Spleen (tissue), 11 donors: ENCODE measurements at regions not wholly inside any gene's neighbourhood (a gene's known extent, or its start where the extent isn't known, plus 50 kb on each side); places are given as distances from the start of the nearest gene placed in this dataset.
"Not testable (repeated sequence)": the region's sequence is repeated elsewhere in the genome, so short reads cannot be mapped to it uniquely, and the experiment has no call there.

ENCODE experiments used
- DNase-seq: peaks from one replicate; pipeline ENCODE4 v3.0.0-alpha.2; 2020
- H3K27ac ChIP-seq, 8 donors: fragments of 200-600 bp; sonication (generic) in 7 of 8; 1 replicate in 4 of 8; 2 replicates in 4 of 8; pipeline versions ENCODE4 v1.5.0 to v1.8.0; 2016 to 2021; ENCODE audit warnings: inconsistent platforms in 4 of 8, mild to moderate bottlenecking in 4 of 8, moderate library complexity in 1 of 8
- H3K27me3 ChIP-seq, 7 donors: fragments of 200-600 bp; sonication (generic) in 6 of 7; replicated peaks in 1 of 7; 1 replicate in 4 of 7; 2 replicates in 3 of 7; pipeline versions ENCODE4 v1.5.0 to v1.8.0; 2016 to 2021; ENCODE audit warnings: inconsistent platforms in 3 of 7, mild to moderate bottlenecking in 1 of 7
- H3K36me3 ChIP-seq, 6 donors: fragments of 200-600 bp; sonication (generic) in 5 of 6; 1 replicate in 4 of 6; 2 replicates in 2 of 6; pipeline versions ENCODE4 v1.5.0 to v1.8.0; 2016 to 2021; ENCODE audit warnings: inconsistent platforms in 2 of 6
- H3K4me1 ChIP-seq, 6 donors: fragments of 200-600 bp; sonication (generic) in 5 of 6; 1 replicate in 3 of 6; 2 replicates in 3 of 6; pipeline versions ENCODE4 v1.5.0 to v1.8.0; 2016 to 2021; ENCODE audit warnings: inconsistent platforms in 3 of 6
- H3K4me3 ChIP-seq, 8 donors: fragments of 200-600 bp; sonication (generic) in 7 of 8; 1 replicate in 4 of 8; 2 replicates in 4 of 8; pipeline versions ENCODE4 v1.5.0 to v1.8.0; 2016 to 2021; ENCODE audit warnings: inconsistent platforms in 4 of 8, mild to moderate bottlenecking in 4 of 8, moderate library complexity in 2 of 8
- H3K9me3 ChIP-seq, 8 donors: fragments of 200-600 bp; sonication (generic) in 7 of 8; 1 replicate in 4 of 8; 2 replicates in 4 of 8; pipeline versions ENCODE4 v1.5.0 to v1.8.0; 2016 to 2021; ENCODE audit warnings: inconsistent platforms in 4 of 8
- POLR2A ChIP-seq, 3 donors: fragments of 450-650 bp; IDR thresholded peaks; one replicate each; pipeline ENCODE4 v1.5.1; 2017; ENCODE audit warnings: antibody characterized with exemption in 3 of 3, mild to moderate bottlenecking in 1 of 3
- POLR2AphosphoS5 ChIP-seq, 3 donors: sonication (generic); formaldehyde crosslinking; IDR thresholded peaks; one replicate each; pipeline ENCODE4 v1.5.1; 2017; ENCODE audit warnings: antibody characterized with exemption in 3 of 3
- WGBS, 5 donors: extraction: QIAGEN DNeasy Blood & Tissue Kit in 3 of 5; methylation state at CpG; one replicate each; pipeline versions ENCODE4 v1.1.5 to v1.1.7; 2013 to 2018; 5-methylcytosine and 5-hydroxymethylcytosine counted together
- intact Hi-C: fragments of 100-400 bp; cut with DNase I; formaldehyde crosslinking; loops from one replicate; pipeline ENCODE4 v1.15.0; 2023; ENCODE audit warnings: low total_unique reads
- TF ChIP-seq, protein P1 (sequence below), 11 experiments: fragments of 200-600 bp in 7 of 11; fragments of 450-650 bp in 4 of 11; sonication (generic) in 4 of 11; IDR thresholded peaks in 8 of 11; conservative IDR thresholded peaks in 3 of 11; 1 replicate in 7 of 11; 2 replicates in 4 of 11; pipeline versions ENCODE4 v1.4.0 to v1.8.0; 2016 to 2021; ENCODE audit warnings: antibody characterized with exemption in 11 of 11, inconsistent platforms in 4 of 11, mild to moderate bottlenecking in 1 of 11
- donor health status: healthy with polysubstance abuse.
- donor health status: DM: no; HTN: no; CAD: no; lungs with moderate emphysema.
- donor health status: DM: no; HTN: no; CAD: no.
- donor health status: Bipolar disorder and iron deficiency.
- donor health status: healthy.
- donor health status: DM: no; HTN: no; CAD: no.
- donor health status: DM: yes; HTN: yes; CAD: no.

DNA sequence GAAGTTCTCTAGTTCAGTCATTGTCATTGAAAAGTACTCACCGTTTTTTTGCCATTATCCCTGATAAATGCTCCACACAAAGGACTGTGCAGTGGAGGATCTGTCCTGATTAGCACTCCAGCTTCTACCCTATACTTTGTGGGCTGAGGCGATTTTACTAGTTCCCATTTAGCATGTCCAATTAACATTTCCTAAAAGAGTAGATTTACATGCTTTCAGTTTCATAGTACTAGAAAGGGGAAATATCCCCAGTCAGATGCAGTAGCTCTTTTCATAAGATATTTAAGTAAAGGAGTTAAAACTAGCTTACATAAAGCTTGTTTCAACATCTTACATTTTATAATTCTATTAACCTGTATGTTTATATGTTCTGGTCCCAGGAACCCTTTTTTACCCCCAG is 144.9 kb upstream of the APOOL start:
- intact Hi-C loops: not testable (repeated sequence)
- 18 to 42% (median 29%) methylated on average over 1 of the region's 2 CpGs for WGBS, 5 donors

DNA sequence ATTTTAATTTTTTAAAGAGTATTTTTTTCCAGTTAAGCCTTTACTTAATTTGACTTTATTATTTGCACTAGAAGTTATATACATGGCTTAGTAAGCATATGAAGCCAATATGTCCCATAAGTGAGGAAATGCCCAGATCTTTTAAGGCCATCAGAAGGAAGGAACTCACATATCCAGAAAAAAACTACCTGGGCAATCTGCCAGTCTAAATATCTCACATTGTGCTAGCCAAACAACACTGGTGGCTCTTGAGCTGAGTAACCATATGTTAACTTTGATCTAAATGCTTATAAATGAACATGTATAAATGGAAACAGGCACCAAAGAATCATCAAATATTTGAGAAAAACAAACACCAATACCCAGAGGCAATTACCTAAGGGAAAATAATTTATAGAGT is 138.6 kb upstream of the APOOL start:
- TF ChIP-seq POLR2AphosphoS5 (IDR thresholded peaks at IDR 0.05) (no peak), POLR2A (IDR thresholded peaks at IDR 0.05) (no peak)
- TF ChIP-seq, protein P1, sequence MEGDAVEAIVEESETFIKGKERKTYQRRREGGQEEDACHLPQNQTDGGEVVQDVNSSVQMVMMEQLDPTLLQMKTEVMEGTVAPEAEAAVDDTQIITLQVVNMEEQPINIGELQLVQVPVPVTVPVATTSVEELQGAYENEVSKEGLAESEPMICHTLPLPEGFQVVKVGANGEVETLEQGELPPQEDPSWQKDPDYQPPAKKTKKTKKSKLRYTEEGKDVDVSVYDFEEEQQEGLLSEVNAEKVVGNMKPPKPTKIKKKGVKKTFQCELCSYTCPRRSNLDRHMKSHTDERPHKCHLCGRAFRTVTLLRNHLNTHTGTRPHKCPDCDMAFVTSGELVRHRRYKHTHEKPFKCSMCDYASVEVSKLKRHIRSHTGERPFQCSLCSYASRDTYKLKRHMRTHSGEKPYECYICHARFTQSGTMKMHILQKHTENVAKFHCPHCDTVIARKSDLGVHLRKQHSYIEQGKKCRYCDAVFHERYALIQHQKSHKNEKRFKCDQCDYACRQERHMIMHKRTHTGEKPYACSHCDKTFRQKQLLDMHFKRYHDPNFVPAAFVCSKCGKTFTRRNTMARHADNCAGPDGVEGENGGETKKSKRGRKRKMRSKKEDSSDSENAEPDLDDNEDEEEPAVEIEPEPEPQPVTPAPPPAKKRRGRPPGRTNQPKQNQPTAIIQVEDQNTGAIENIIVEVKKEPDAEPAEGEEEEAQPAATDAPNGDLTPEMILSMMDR (IDR thresholded peaks at IDR 0.05 in 8 of 11, conservative IDR thresholded peaks at IDR 0.05 in 3 of 11): no peak
- Histone ChIP-seq H3K27ac (no peak overlapping the region), H3K4me3 (no peak overlapping the region), H3K27me3 (no peaks in the 10 kb centered on the region), H3K4me1 (no peaks in the 10 kb centered on the region), H3K36me3 (no peaks in the 10 kb centered on the region), H3K9me3 (no peaks in the 10 kb centered on the region)
- no peak for DNase-seq
- intact Hi-C loops: no loop called here

More for the DNA sequence above, 144.9 kb upstream of the APOOL start:
- not testable (repeated sequence) for H3K9me3 ChIP-seq, H3K27me3 ChIP-seq, H3K4me3 ChIP-seq, H3K27ac ChIP-seq, H3K4me1 ChIP-seq, H3K36me3 ChIP-seq, DNase-seq

DNA sequence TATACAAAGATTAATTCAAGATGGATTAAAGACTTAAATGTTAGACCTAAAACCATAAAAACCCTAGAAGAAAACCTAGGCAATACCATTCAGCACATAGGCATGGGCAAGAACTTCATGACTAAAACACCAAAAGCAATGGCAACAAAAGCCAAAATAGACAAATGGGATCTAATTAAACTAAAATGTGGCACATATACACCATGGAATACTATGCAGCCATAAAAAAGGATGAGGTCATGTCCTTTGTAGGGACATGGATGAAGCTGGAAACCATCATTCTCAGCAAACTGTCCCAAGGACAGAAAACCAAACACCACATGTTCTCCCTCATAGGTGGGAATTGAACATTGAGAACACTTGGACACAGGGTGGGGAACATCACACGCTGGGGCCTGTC is 133.4 kb upstream of the APOOL start:
- WGBS, 5 donors: 72 to 95% (median 82%) methylated on average over 1 of the region's 1 CpG
- H3K27ac ChIP-seq, DNase-seq, H3K27me3 ChIP-seq, H3K4me3 ChIP-seq, H3K9me3 ChIP-seq, H3K4me1 ChIP-seq, intact Hi-C loops, H3K36me3 ChIP-seq: not testable (repeated sequence)

DNA sequence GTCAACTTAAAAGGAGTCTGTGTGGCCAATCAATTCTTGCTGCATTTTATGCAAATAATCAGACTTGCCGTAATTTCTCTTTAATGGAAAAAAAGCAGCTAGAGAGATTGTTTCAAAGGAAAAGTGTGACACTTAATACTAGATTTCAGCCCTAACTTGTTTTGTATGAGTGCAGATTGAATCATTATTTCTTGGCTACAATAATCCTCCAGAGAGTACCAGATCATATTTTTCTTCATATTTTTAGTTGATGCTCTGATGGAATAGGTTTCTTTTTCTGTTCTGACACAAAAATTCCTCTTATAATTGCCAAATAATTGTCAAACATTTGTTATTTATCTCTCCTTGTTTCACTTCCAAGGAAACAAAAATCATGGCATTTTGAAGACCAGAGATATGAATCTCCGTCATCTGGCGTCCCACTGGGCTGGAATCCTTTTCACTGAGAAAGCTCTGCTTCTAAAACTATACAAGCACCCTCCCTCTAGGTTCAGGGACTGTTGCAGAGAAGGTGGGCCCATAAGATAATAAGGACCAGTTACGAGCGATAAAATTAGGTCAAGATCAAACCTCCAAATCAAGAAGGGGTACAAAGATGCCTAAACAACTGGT is 131.4 kb upstream of the APOOL start:
- intact Hi-C loops, H3K36me3 ChIP-seq, H3K27me3 ChIP-seq, DNase-seq, H3K4me3 ChIP-seq, H3K27ac ChIP-seq, H3K9me3 ChIP-seq, H3K4me1 ChIP-seq: not testable (repeated sequence)
- 82 to 93% (median 87%) methylated on average over 5 of the region's 5 CpGs for WGBS, 5 donors

DNA sequence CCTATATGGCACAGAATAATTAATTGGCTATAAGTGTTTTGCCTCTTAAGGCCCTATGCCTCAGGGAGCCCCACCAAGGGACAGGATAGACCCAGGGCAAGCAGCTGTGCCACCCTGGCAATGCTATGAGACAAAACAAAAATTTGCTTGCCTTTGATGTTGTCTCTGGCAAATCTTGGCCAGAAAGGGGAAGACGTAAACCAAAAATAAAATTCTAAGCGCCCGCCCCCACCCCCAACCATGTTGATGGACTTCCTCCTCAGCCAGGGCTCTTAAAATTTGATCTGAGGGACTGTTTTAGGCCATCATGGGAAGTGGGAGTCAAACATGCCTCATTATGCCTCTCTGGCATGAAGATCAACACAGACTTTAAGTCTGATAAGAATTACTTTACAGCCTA is 130.5 kb upstream of the APOOL start:
- H3K36me3 ChIP-seq: no peaks in the 10 kb centered on the region
- DNase-seq: no peak
- no peak overlapping the region for H3K27ac ChIP-seq
- intact Hi-C loops: no loop called here
- H3K27me3 ChIP-seq: no peaks in the 10 kb centered on the region
- H3K4me1 ChIP-seq: no peaks in the 10 kb centered on the region
- WGBS, 5 donors: 39 to 63% (median 57%) methylated on average over 3 of the region's 3 CpGs
- TF ChIP-seq POLR2A (IDR thresholded peaks at IDR 0.05): no peak
- TF ChIP-seq, protein P1 (IDR thresholded peaks at IDR 0.05 in 8 of 11, conservative IDR thresholded peaks at IDR 0.05 in 3 of 11): no peak
- no peak overlapping the region for H3K4me3 ChIP-seq
- no peaks in the 10 kb centered on the region for H3K9me3 ChIP-seq

DNA sequence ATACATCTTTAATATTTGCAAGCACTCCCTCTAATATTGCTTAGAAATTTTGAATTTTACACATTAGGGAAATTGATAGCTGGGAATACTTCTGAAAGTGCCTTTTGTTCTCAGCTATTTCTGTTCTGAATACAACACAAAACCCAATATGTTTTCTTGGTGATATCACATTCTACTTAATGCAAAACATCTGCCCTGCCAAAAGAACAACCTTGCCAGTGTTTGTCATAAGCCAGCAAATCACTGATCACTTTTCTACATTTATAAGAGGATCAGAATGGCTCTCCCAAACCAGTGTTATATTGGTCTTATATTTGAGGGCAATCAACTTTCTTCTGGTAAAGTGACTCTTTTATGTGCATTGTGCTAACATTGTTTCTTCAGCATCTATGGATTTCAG is 126.8 kb upstream of the APOOL start:
- no peak for DNase-seq
- Histone ChIP-seq H3K27me3 (no peaks in the 10 kb centered on the region), H3K9me3 (no peaks in the 10 kb centered on the region), H3K4me1 (no peaks in the 10 kb centered on the region), H3K27ac (no peak overlapping the region), H3K4me3 (no peak overlapping the region), H3K36me3 (no peaks in the 10 kb centered on the region)
- no peak for TF ChIP-seq POLR2AphosphoS5 (IDR thresholded peaks at IDR 0.05)
- TF ChIP-seq, protein P1 (IDR thresholded peaks at IDR 0.05 in 8 of 11, conservative IDR thresholded peaks at IDR 0.05 in 3 of 11): no peak
- TF ChIP-seq POLR2A (IDR thresholded peaks at IDR 0.05): no peak
- intact Hi-C loops: no loop called here
